GM12865 (cell line): ENCODE measurements at regions not wholly inside any gene's neighbourhood (a gene's known extent, or its start where the extent isn't known, plus 50 kb on each side); places are given as distances from the start of the nearest gene placed in this dataset.

Experiments
- DNase-seq: peaks from one replicate; pipeline ENCODE4 v3.0.0; 2010; ENCODE audit warnings: low read depth
- H3K4me3 ChIP-seq: 2 replicates; pipeline ENCODE4 v1.5.1; 2011; ENCODE audit warnings: mild to moderate bottlenecking, low read depth, low read length, control low read depth
- TF ChIP-seq, protein P1 (sequence below): IDR thresholded peaks from 2 replicates; pipeline ENCODE4 v1.5.1; 2011; ENCODE audit warnings: low read length, control low read depth, low read depth, inconsistent platforms; ENCODE audit not compliant: insufficient read depth; ENCODE audit errors: missing control alignments

- DNase-seq = no peak
- H3K4me3 ChIP-seq = no peak overlapping the region
- TF ChIP-seq, protein P1, sequence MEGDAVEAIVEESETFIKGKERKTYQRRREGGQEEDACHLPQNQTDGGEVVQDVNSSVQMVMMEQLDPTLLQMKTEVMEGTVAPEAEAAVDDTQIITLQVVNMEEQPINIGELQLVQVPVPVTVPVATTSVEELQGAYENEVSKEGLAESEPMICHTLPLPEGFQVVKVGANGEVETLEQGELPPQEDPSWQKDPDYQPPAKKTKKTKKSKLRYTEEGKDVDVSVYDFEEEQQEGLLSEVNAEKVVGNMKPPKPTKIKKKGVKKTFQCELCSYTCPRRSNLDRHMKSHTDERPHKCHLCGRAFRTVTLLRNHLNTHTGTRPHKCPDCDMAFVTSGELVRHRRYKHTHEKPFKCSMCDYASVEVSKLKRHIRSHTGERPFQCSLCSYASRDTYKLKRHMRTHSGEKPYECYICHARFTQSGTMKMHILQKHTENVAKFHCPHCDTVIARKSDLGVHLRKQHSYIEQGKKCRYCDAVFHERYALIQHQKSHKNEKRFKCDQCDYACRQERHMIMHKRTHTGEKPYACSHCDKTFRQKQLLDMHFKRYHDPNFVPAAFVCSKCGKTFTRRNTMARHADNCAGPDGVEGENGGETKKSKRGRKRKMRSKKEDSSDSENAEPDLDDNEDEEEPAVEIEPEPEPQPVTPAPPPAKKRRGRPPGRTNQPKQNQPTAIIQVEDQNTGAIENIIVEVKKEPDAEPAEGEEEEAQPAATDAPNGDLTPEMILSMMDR = no peak
Observed at GRCh38 chr5:2482778-2483177, 268.7 kb downstream of the IRX2 start.

DNA sequence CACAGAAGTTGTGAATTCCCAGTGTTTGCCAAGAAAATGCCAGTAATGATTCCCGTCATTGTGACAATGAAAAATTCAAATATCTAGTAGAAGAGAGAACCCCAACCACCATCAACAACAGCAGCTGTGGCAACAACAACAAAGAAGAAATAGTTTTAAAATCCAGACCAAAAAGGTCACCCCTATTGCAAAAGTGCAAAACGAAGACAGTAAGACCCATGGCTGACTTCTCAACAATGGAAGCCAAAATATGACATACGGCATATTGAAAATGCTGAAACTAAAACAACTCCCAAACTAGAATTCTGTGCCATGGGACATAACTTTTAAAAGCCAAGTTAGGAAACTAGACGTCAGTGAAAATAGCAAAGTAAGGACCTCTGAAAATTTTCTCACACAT lies 270.6 kb downstream of the IRX2 start:
- TF ChIP-seq, protein P1 = no peak
- H3K4me3 ChIP-seq = no peak overlapping the region
- no peak for DNase-seq

DNA sequence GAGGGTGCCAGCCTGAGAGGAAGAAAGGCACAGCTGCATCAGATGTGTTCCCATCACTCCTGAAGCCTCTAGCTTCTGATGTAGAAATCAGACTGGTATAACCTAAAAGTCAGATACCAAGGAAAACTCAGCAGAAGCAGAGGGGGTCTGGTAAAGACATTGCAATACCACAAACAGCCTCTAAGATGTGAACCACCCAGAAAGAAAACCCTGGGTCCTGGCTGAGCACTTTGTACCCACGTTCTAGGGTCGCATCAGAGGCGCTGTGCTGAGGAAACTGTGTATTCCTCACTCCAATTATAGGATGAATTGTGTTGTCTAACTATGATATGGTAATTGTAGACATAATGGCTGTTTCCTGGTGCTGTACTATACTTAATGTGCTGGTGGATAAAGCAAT lies 275.6 kb downstream of the IRX2 start:
- TF ChIP-seq, protein P1 = no peak
- no peak overlapping the region for H3K4me3 ChIP-seq
- DNase-seq = no peak

DNA sequence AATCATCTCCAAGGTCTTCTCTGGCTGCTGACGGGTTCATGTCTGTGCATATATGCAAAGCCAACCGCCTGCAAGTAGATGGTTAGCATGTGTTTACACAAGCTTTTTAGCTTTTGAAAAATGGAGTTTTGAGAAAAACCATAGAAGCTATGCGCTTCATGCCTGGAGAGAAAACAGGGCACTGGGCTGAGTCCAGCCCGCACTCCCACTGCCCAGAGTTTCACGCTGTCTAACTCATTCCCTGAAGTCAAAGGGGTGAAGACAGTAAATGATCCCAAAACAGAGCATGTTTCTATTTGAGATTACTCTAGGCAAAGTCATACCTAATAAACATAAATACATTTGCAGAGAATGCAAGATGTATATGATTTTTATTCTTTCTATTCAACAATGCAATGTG lies 278.8 kb downstream of the IRX2 start:
- H3K4me3 ChIP-seq = no peak overlapping the region
- DNase-seq = no peak
- TF ChIP-seq, protein P1 = no peak

GRCh38 chr5:2471152-2471879 lies 280.2 kb downstream of the IRX2 start:
- no peak overlapping the region for H3K4me3 ChIP-seq
- DNase-seq = no peak
- TF ChIP-seq, protein P1 = no peak

DNA sequence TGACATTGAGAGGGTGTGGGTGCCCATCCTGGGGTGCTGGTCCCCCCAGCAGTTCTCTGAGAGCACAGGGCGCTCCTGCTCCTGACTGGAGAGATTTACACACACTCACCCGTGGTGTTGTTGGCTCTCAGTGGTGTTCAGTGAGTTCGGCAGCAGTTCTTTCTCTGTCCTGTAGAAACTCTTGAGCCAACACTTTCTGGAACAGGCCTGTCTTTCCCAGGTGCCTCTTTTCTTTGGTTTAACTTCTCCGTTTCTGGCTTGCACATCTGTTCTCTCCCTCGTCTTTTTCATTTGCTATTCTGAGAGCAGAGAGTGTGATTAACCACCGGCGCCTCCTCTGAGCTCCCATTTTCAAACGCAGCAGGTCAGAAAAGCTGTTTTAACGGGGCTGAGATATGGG lies 284.5 kb downstream of the IRX2 start:
- DNase-seq = no peak
- TF ChIP-seq, protein P1 = no peak

GRCh38 chr5:2465383-2465782 lies 286.1 kb downstream of the IRX2 start:
- no peak overlapping the region for H3K4me3 ChIP-seq
- TF ChIP-seq, protein P1 = no peak
- DNase-seq = no peak

More for the DNA sequence above, 284.5 kb downstream of the IRX2 start:
- H3K4me3 ChIP-seq = no peak overlapping the region
